Suprapubic skin (tissue), 4 donors: ENCODE measurements at regions not wholly inside any gene's neighbourhood (a gene's known extent, or its start where the extent isn't known, plus 50 kb on each side); places are given as distances from the start of the nearest gene placed in this dataset.

Experiments
- CTCF ChIP-seq, 2 donors: fragments of 200-600 bp in 1 of 2; fragments of 450-650 bp in 1 of 2; sonication (generic) in 1 of 2; IDR thresholded peaks; one replicate each; pipeline ENCODE4 v1.5.1; 2016 to 2019; ENCODE audit warnings: antibody characterized with exemption in 2 of 2, mild to moderate bottlenecking in 1 of 2, moderate library complexity in 1 of 2
- POLR2A ChIP-seq, 2 donors: fragments of 450-650 bp; IDR thresholded peaks; one replicate each; pipeline ENCODE4 v1.6.1; 2017; ENCODE audit warnings: antibody characterized with exemption in 2 of 2, mild to moderate bottlenecking in 2 of 2, moderate library complexity in 2 of 2
- POLR2AphosphoS5 ChIP-seq, 3 donors: sonication (generic); formaldehyde crosslinking; IDR thresholded peaks; one replicate each; pipeline ENCODE4 v1.6.1; 2017; ENCODE audit warnings: antibody characterized with exemption in 3 of 3

- TF ChIP-seq POLR2A (IDR thresholded peaks at IDR 0.05) (no peak), CTCF (IDR thresholded peaks at IDR 0.05) (no peak), POLR2AphosphoS5 (IDR thresholded peaks at IDR 0.05) (no peak)
Observed at GRCh38 chrX:109872021-109872732, 130.7 kb upstream of the TMEM164 start.
